ENCODE measurements at regions not wholly inside any gene's neighbourhood (a gene's known extent, or its start where the extent isn't known, plus 50 kb on each side); places are given as distances from the start of the nearest gene placed in this dataset.
"Not testable (repeated sequence)": the region's sequence is repeated elsewhere in the genome, so short reads cannot be mapped to it uniquely, and the experiment has no call there.

GRCh38 chr10:9951481-9952257, 1066.0 kb upstream of the CELF2 start:
- Mint-ChIP-seq H3K4me3 (no peak overlapping the region), H3K36me3 (ENCODE audit: low read depth) (no peaks in the 10 kb centered on the region), H3K27ac (no peak overlapping the region), H3K4me1 (no peaks in the 10 kb centered on the region), H3K27me3 (peaks cover 5% of the 10 kb centered on the region)
- no peak for DNase-seq
- no peak for ATAC-seq
- H3K9me3 ChIP-seq (ENCODE audit: control insufficient read depth, low read length, poor library complexity, severe bottlenecking) = no peaks in the 10 kb centered on the region

GRCh38 chr10:9957351-9957750, 1060.3 kb upstream of the CELF2 start:
- peaks cover 5% of the 10 kb centered on the region for H3K27me3 Mint-ChIP-seq
- no peaks in the 10 kb centered on the region for H3K9me3 ChIP-seq (ENCODE audit: control insufficient read depth, low read length, poor library complexity, severe bottlenecking)
- no peak for DNase-seq
- no peak overlapping the region for H3K4me3 Mint-ChIP-seq
- no peaks in the 10 kb centered on the region for H3K4me1 Mint-ChIP-seq
- no peak overlapping the region for H3K27ac Mint-ChIP-seq
- no peaks in the 10 kb centered on the region for H3K36me3 Mint-ChIP-seq (ENCODE audit: low read depth)
- ATAC-seq = no peak

DNA sequence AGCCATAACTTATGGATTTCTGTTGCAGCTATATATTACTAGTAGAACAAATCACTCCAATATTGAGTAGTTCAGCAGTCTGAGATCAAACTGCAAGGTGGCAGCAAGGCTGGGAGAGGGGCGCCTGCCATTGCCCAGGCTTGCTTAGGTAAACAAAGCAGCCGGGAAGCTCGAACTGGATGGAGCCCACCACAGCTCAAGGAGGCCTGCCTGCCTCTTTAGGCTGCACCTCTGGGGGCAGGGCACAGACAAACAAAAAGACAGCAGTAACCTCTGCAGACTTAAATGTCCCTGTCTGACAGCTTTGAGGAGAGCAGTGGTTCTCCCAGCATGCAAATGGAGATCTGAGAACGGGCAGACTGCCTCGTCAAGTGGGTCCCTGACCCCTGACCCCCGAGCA, 1059.8 kb upstream of the CELF2 start:
- not testable (repeated sequence) for H3K36me3 Mint-ChIP-seq (ENCODE audit: low read depth); H3K4me3 Mint-ChIP-seq; H3K4me1 Mint-ChIP-seq; H3K27ac Mint-ChIP-seq; H3K27me3 Mint-ChIP-seq; DNase-seq; ATAC-seq; H3K9me3 ChIP-seq (ENCODE audit: control insufficient read depth, low read length, poor library complexity, severe bottlenecking)

DNA sequence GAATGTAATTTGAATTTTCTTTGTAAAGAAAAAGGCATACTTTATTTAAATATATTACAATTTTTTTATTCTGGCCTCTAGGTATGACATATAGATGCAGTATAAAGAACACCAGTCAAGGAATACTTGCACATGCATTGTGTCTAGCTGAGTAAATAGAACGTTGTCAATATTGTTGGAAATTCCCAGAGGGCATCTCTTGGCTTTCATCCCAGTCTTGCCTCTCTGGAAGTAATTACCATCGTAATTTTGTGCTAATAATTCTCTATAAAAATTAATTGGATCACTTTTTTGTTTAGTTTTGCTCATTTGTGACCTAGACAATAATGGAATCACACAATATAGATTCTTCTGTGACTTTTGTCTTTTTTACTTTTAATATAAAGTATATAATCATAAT, 1052.3 kb upstream of the CELF2 start:
- H3K4me3 Mint-ChIP-seq = no peak overlapping the region
- H3K9me3 ChIP-seq (ENCODE audit: control insufficient read depth, low read length, poor library complexity, severe bottlenecking) = no peaks in the 10 kb centered on the region
- DNase-seq (no peak), ATAC-seq (no peak)
- H3K27me3 Mint-ChIP-seq = no peaks in the 10 kb centered on the region
- H3K27ac Mint-ChIP-seq = no peak overlapping the region
- no peaks in the 10 kb centered on the region for H3K36me3 Mint-ChIP-seq (ENCODE audit: low read depth)
- H3K4me1 Mint-ChIP-seq = no peaks in the 10 kb centered on the region

GRCh38 chr10:9986786-9987185, 1030.9 kb upstream of the CELF2 start:
- Mint-ChIP-seq H3K36me3 (ENCODE audit: low read depth) (no peaks in the 10 kb centered on the region), H3K27me3 (no peaks in the 10 kb centered on the region), H3K4me3 (no peak overlapping the region), H3K4me1 (no peaks in the 10 kb centered on the region), H3K27ac (no peak overlapping the region)
- H3K9me3 ChIP-seq (ENCODE audit: control insufficient read depth, low read length, poor library complexity, severe bottlenecking) = no peaks in the 10 kb centered on the region
- DNase-seq = no peak
- no peak for ATAC-seq

- DNase-seq = no peak
- Mint-ChIP-seq H3K27ac (no peak overlapping the region), H3K4me3 (no peak overlapping the region), H3K4me1 (no peaks in the 10 kb centered on the region), H3K36me3 (ENCODE audit: low read depth) (no peaks in the 10 kb centered on the region), H3K27me3 (no peaks in the 10 kb centered on the region)
- ATAC-seq = no peak
- no peaks in the 10 kb centered on the region for H3K9me3 ChIP-seq (ENCODE audit: control insufficient read depth, low read length, poor library complexity, severe bottlenecking)
Measured at GRCh38 chr10:9987197-9987596, 1030.5 kb upstream of the CELF2 start.

GRCh38 chr10:9992661-9993060, 1025.0 kb upstream of the CELF2 start:
- H3K27ac Mint-ChIP-seq = no peak overlapping the region
- peaks cover 5% of the 10 kb centered on the region for H3K27me3 Mint-ChIP-seq
- DNase-seq (no peak), ATAC-seq (no peak)
- H3K9me3 ChIP-seq (ENCODE audit: control insufficient read depth, low read length, poor library complexity, severe bottlenecking) = no peaks in the 10 kb centered on the region
- H3K4me1 Mint-ChIP-seq = no peaks in the 10 kb centered on the region
- H3K4me3 Mint-ChIP-seq = no peak overlapping the region
- no peaks in the 10 kb centered on the region for H3K36me3 Mint-ChIP-seq (ENCODE audit: low read depth)

- Mint-ChIP-seq H3K27ac (no peak overlapping the region), H3K4me3 (no peak overlapping the region), H3K27me3 (peaks cover 5% of the 10 kb centered on the region), H3K4me1 (no peaks in the 10 kb centered on the region), H3K36me3 (ENCODE audit: low read depth) (no peaks in the 10 kb centered on the region)
- DNase-seq (no peak), ATAC-seq (no peak)
- H3K9me3 ChIP-seq (ENCODE audit: control insufficient read depth, low read length, poor library complexity, severe bottlenecking) = no peaks in the 10 kb centered on the region
Measured at GRCh38 chr10:9994131-9994530, 1023.5 kb upstream of the CELF2 start.

- DNase-seq (no peak), ATAC-seq (no peak)
- Mint-ChIP-seq H3K36me3 (ENCODE audit: low read depth) (no peaks in the 10 kb centered on the region), H3K4me1 (no peaks in the 10 kb centered on the region), H3K4me3 (no peak overlapping the region), H3K27ac (no peak overlapping the region), H3K27me3 (no peaks in the 10 kb centered on the region)
- no peaks in the 10 kb centered on the region for H3K9me3 ChIP-seq (ENCODE audit: control insufficient read depth, low read length, poor library complexity, severe bottlenecking)
Measured at GRCh38 chr10:9999627-10000026, 1018.0 kb upstream of the CELF2 start.

DNA sequence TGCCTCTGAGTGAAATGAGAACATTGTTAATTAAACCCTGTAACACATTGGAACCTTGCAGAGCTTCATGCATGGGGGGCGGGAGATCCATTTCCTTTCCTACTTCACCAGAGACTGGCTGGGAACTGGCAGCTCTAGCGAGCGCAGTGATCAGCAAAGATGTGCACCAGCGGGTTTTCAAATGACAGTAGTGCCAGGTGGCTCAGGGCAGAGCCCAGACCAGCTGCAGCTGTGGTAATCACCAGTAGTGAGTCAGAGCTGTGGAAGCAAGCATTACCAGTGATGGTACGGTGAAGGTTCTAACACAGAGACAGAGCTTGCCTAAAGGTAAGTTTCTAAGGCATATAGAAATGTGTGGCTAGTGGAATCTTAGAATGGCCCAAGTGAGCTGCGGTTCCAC, 1009.7 kb upstream of the CELF2 start:
- no peaks in the 10 kb centered on the region for H3K27me3 Mint-ChIP-seq

DNA sequence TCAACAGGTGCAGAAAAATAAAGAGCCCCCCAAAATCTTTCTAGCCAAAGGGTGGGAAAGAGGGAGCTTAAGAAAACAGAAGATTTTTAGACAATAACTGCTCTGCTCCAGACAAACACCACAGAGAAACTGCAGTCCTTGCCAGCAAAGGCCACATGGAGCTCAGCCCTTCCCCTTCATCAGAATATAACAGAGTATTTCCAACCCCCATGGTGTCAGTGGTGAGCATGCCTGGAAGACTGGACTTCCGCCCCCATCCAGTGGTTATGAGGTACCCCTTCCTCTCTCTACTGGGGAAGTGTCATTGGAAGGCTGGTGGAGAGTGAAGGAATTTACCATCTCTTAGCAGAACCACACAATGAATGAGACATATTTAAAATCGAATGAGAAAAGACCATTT, 1007.3 kb upstream of the CELF2 start:
- Mint-ChIP-seq H3K27me3 (no peaks in the 10 kb centered on the region), H3K4me3 (no peak overlapping the region), H3K36me3 (ENCODE audit: low read depth) (peaks cover 2% of the 10 kb centered on the region), H3K4me1 (peaks cover 2% of the 10 kb centered on the region), H3K27ac (peak overlapping the region; percentile 41)
- no peak for ATAC-seq
- no peak for DNase-seq
- H3K9me3 ChIP-seq (ENCODE audit: control insufficient read depth, low read length, poor library complexity, severe bottlenecking) = no peaks in the 10 kb centered on the region

More for the DNA sequence above, 1009.7 kb upstream of the CELF2 start:
- Mint-ChIP-seq H3K4me1 (peaks cover 2% of the 10 kb centered on the region), H3K4me3 (no peak overlapping the region), H3K36me3 (ENCODE audit: low read depth) (peaks cover 2% of the 10 kb centered on the region), H3K27ac (no peak overlapping the region)
- no peaks in the 10 kb centered on the region for H3K9me3 ChIP-seq (ENCODE audit: control insufficient read depth, low read length, poor library complexity, severe bottlenecking)
- no peak for DNase-seq
- ATAC-seq = no peak

DNA sequence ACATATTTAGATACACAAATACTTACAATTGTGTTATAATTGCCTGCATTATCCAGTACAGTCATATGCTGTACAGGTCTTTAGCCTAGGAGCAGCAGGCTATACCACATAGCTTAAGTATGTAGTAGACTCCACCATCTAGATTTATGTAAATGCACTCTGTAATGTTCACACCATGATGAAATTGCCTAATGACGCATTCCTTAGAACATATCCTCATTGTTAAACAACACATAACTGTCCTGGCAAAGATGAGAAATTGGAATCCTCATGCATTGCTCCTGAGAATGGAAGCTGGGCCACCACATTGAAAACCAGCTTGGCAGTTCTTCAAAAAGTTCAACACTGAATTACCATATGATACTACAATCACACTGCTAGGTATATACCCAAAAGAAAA, 1002.8 kb upstream of the CELF2 start:
- peaks cover 2% of the 10 kb centered on the region for H3K4me1 Mint-ChIP-seq
- no peaks in the 10 kb centered on the region for H3K9me3 ChIP-seq (ENCODE audit: control insufficient read depth, low read length, poor library complexity, severe bottlenecking)
- no peak overlapping the region for H3K4me3 Mint-ChIP-seq
- no peaks in the 10 kb centered on the region for H3K27me3 Mint-ChIP-seq
- H3K36me3 Mint-ChIP-seq (ENCODE audit: low read depth) = no peaks in the 10 kb centered on the region
- H3K27ac Mint-ChIP-seq = no peak overlapping the region
- DNase-seq (no peak), ATAC-seq (no peak)

GRCh38 chr10:10017716-10018115, 1000.0 kb upstream of the CELF2 start:
- Mint-ChIP-seq H3K4me3 (no peak overlapping the region), H3K4me1 (no peaks in the 10 kb centered on the region), H3K27ac (no peak overlapping the region), H3K27me3 (no peaks in the 10 kb centered on the region), H3K36me3 (ENCODE audit: low read depth) (no peaks in the 10 kb centered on the region)
- no peaks in the 10 kb centered on the region for H3K9me3 ChIP-seq (ENCODE audit: control insufficient read depth, low read length, poor library complexity, severe bottlenecking)
- ATAC-seq (no peak), DNase-seq (no peak)

- H3K9me3 ChIP-seq (ENCODE audit: control insufficient read depth, low read length, poor library complexity, severe bottlenecking) = no peaks in the 10 kb centered on the region
- Mint-ChIP-seq H3K4me1 (no peaks in the 10 kb centered on the region), H3K4me3 (no peak overlapping the region), H3K27ac (no peak overlapping the region), H3K27me3 (no peaks in the 10 kb centered on the region), H3K36me3 (ENCODE audit: low read depth) (no peaks in the 10 kb centered on the region)
- ATAC-seq (no peak), DNase-seq (no peak)
Measured at GRCh38 chr10:10020945-10021344, 996.7 kb upstream of the CELF2 start.
